ENCODE measurements at regions not wholly inside any gene's neighbourhood (a gene's known extent, or its start where the extent isn't known, plus 50 kb on each side); places are given as distances from the start of the nearest gene placed in this dataset.
"Not testable (repeated sequence)": the region's sequence is repeated elsewhere in the genome, so short reads cannot be mapped to it uniquely, and the experiment has no call there.

GRCh38 chr15:96184297-96184696, 146.2 kb upstream of the NR2F2 start:
- Histone ChIP-seq H3K4me1 (ENCODE audit: insufficient read depth, low read length) (peaks cover 23% of the 10 kb centered on the region), H3K9me3 (ENCODE audit: low read length) (no peaks in the 10 kb centered on the region), H3K4me3 (ENCODE audit: low read depth in 1 of 2, low read length in 2 of 2) (no peak overlapping the region), H3K9ac (ENCODE audit: low read length) (no peak overlapping the region), H3K27ac (ENCODE audit: low read depth, low read length) (no peak overlapping the region), H3K36me3 (ENCODE audit: insufficient read depth, low read length) (no peaks in the 10 kb centered on the region), H3K27me3 (ENCODE audit: control insufficient read depth in 1 of 2, insufficient read depth in 2 of 2, low read length in 2 of 2) (no peaks in the 10 kb centered on the region)

- Histone ChIP-seq H3K27me3 (ENCODE audit: control insufficient read depth in 1 of 2, insufficient read depth in 2 of 2, low read length in 2 of 2) (no peaks in the 10 kb centered on the region), H3K27ac (ENCODE audit: low read depth, low read length) (no peak overlapping the region), H3K9ac (ENCODE audit: low read length) (no peak overlapping the region), H3K36me3 (ENCODE audit: insufficient read depth, low read length) (no peaks in the 10 kb centered on the region), H3K4me1 (ENCODE audit: insufficient read depth, low read length) (peaks cover 15% of the 10 kb centered on the region), H3K9me3 (ENCODE audit: low read length) (no peaks in the 10 kb centered on the region), H3K4me3 (ENCODE audit: low read depth in 1 of 2, low read length in 2 of 2) (no peak overlapping the region)
Observed at GRCh38 chr15:96186105-96186504, 144.4 kb upstream of the NR2F2 start.

- Histone ChIP-seq H3K36me3 (ENCODE audit: insufficient read depth, low read length) (no peaks in the 10 kb centered on the region), H3K9ac (ENCODE audit: low read length) (no peak overlapping the region), H3K27me3 (ENCODE audit: control insufficient read depth in 1 of 2, insufficient read depth in 2 of 2, low read length in 2 of 2) (no peaks in the 10 kb centered on the region), H3K4me1 (ENCODE audit: insufficient read depth, low read length) (peaks cover 9% of the 10 kb centered on the region), H3K4me3 (ENCODE audit: low read depth in 1 of 2, low read length in 2 of 2) (no peak overlapping the region), H3K9me3 (ENCODE audit: low read length) (no peaks in the 10 kb centered on the region), H3K27ac (ENCODE audit: low read depth, low read length) (no peak overlapping the region)
Observed at GRCh38 chr15:96187341-96188305, 142.9 kb upstream of the NR2F2 start.

- H3K36me3 ChIP-seq (ENCODE audit: insufficient read depth, low read length), result no peaks in the 10 kb centered on the region
- no peak overlapping the region for H3K9ac ChIP-seq (ENCODE audit: low read length)
- no peak overlapping the region for H3K27ac ChIP-seq (ENCODE audit: low read depth, low read length)
- no peak overlapping the region for H3K4me3 ChIP-seq (ENCODE audit: low read depth in 1 of 2, low read length in 2 of 2)
- H3K27me3 ChIP-seq (ENCODE audit: control insufficient read depth in 1 of 2, insufficient read depth in 2 of 2, low read length in 2 of 2), result no peaks in the 10 kb centered on the region
- H3K4me1 ChIP-seq (ENCODE audit: insufficient read depth, low read length), result no peaks in the 10 kb centered on the region
- no peaks in the 10 kb centered on the region for H3K9me3 ChIP-seq (ENCODE audit: low read length)
Observed at GRCh38 chr15:96197721-96198120, 132.8 kb upstream of the NR2F2 start.

GRCh38 chr15:96199111-96199510, 131.4 kb upstream of the NR2F2 start:
- no peaks in the 10 kb centered on the region for H3K4me1 ChIP-seq (ENCODE audit: insufficient read depth, low read length)
- H3K36me3 ChIP-seq (ENCODE audit: insufficient read depth, low read length), result no peaks in the 10 kb centered on the region
- H3K27me3 ChIP-seq (ENCODE audit: control insufficient read depth in 1 of 2, insufficient read depth in 2 of 2, low read length in 2 of 2), result no peaks in the 10 kb centered on the region

GRCh38 chr15:96200357-96200967, 130.0 kb upstream of the NR2F2 start:
- Histone ChIP-seq H3K9me3 (ENCODE audit: low read length) (no peaks in the 10 kb centered on the region), H3K27ac (ENCODE audit: low read depth, low read length) (no peak overlapping the region), H3K27me3 (ENCODE audit: control insufficient read depth in 1 of 2, insufficient read depth in 2 of 2, low read length in 2 of 2) (no peaks in the 10 kb centered on the region), H3K9ac (ENCODE audit: low read length) (no peak overlapping the region), H3K4me1 (ENCODE audit: insufficient read depth, low read length) (no peaks in the 10 kb centered on the region), H3K4me3 (ENCODE audit: low read depth in 1 of 2, low read length in 2 of 2) (no peak overlapping the region), H3K36me3 (ENCODE audit: insufficient read depth, low read length) (no peaks in the 10 kb centered on the region)

More at GRCh38 chr15:96199111-96199510, 131.4 kb upstream of the NR2F2 start:
- H3K27ac ChIP-seq (ENCODE audit: low read depth, low read length), result no peak overlapping the region
- no peak overlapping the region for H3K9ac ChIP-seq (ENCODE audit: low read length)
- no peaks in the 10 kb centered on the region for H3K9me3 ChIP-seq (ENCODE audit: low read length)
- no peak overlapping the region for H3K4me3 ChIP-seq (ENCODE audit: low read depth in 1 of 2, low read length in 2 of 2)

GRCh38 chr15:96201696-96202095, 128.8 kb upstream of the NR2F2 start:
- H3K4me3 ChIP-seq (ENCODE audit: low read depth in 1 of 2, low read length in 2 of 2), result no peak overlapping the region
- no peak overlapping the region for H3K27ac ChIP-seq (ENCODE audit: low read depth, low read length)
- H3K27me3 ChIP-seq (ENCODE audit: control insufficient read depth in 1 of 2, insufficient read depth in 2 of 2, low read length in 2 of 2), result no peaks in the 10 kb centered on the region
- H3K9me3 ChIP-seq (ENCODE audit: low read length), result no peaks in the 10 kb centered on the region
- no peaks in the 10 kb centered on the region for H3K4me1 ChIP-seq (ENCODE audit: insufficient read depth, low read length)
- H3K36me3 ChIP-seq (ENCODE audit: insufficient read depth, low read length), result no peaks in the 10 kb centered on the region
- H3K9ac ChIP-seq (ENCODE audit: low read length), result no peak overlapping the region

- H3K27me3 ChIP-seq (ENCODE audit: control insufficient read depth in 1 of 2, insufficient read depth in 2 of 2, low read length in 2 of 2); H3K27ac ChIP-seq (ENCODE audit: low read depth, low read length); H3K9me3 ChIP-seq (ENCODE audit: low read length); H3K9ac ChIP-seq (ENCODE audit: low read length); H3K36me3 ChIP-seq (ENCODE audit: insufficient read depth, low read length); H3K4me3 ChIP-seq (ENCODE audit: low read depth in 1 of 2, low read length in 2 of 2); H3K4me1 ChIP-seq (ENCODE audit: insufficient read depth, low read length): not testable (repeated sequence)
Observed at GRCh38 chr15:96205588-96205987, 124.9 kb upstream of the NR2F2 start.

- Histone ChIP-seq H3K9ac (ENCODE audit: low read length) (no peak overlapping the region), H3K27ac (ENCODE audit: low read depth, low read length) (no peak overlapping the region), H3K36me3 (ENCODE audit: insufficient read depth, low read length) (no peaks in the 10 kb centered on the region), H3K27me3 (ENCODE audit: control insufficient read depth in 1 of 2, insufficient read depth in 2 of 2, low read length in 2 of 2) (no peaks in the 10 kb centered on the region), H3K4me1 (ENCODE audit: insufficient read depth, low read length) (no peaks in the 10 kb centered on the region), H3K4me3 (ENCODE audit: low read depth in 1 of 2, low read length in 2 of 2) (no peak overlapping the region), H3K9me3 (ENCODE audit: low read length) (no peaks in the 10 kb centered on the region)
Observed at GRCh38 chr15:96207377-96208006, 123.0 kb upstream of the NR2F2 start.

- Histone ChIP-seq H3K9ac (ENCODE audit: low read length) (no peak overlapping the region), H3K27ac (ENCODE audit: low read depth, low read length) (no peak overlapping the region)
Observed at GRCh38 chr15:96209285-96209735, 121.2 kb upstream of the NR2F2 start.

GRCh38 chr15:96213045-96213444, 117.5 kb upstream of the NR2F2 start:
- Histone ChIP-seq H3K27me3 (ENCODE audit: control insufficient read depth in 1 of 2, insufficient read depth in 2 of 2, low read length in 2 of 2) (no peaks in the 10 kb centered on the region), H3K36me3 (ENCODE audit: insufficient read depth, low read length) (no peaks in the 10 kb centered on the region), H3K27ac (ENCODE audit: low read depth, low read length) (no peak overlapping the region), H3K9ac (ENCODE audit: low read length) (no peak overlapping the region), H3K4me3 (ENCODE audit: low read depth in 1 of 2, low read length in 2 of 2) (no peak overlapping the region), H3K4me1 (ENCODE audit: insufficient read depth, low read length) (no peaks in the 10 kb centered on the region), H3K9me3 (ENCODE audit: low read length) (no peaks in the 10 kb centered on the region)

More at GRCh38 chr15:96209285-96209735, 121.2 kb upstream of the NR2F2 start:
- H3K4me3 ChIP-seq (ENCODE audit: low read depth in 1 of 2, low read length in 2 of 2), result no peak overlapping the region
- H3K36me3 ChIP-seq (ENCODE audit: insufficient read depth, low read length), result no peaks in the 10 kb centered on the region
- H3K9me3 ChIP-seq (ENCODE audit: low read length), result no peaks in the 10 kb centered on the region
- H3K4me1 ChIP-seq (ENCODE audit: insufficient read depth, low read length), result no peaks in the 10 kb centered on the region
- H3K27me3 ChIP-seq (ENCODE audit: control insufficient read depth in 1 of 2, insufficient read depth in 2 of 2, low read length in 2 of 2), result no peaks in the 10 kb centered on the region

Data from muscle layer of colon (tissue), 2 donors.